Type B pancreatic cell (in vitro differentiated cells): ENCODE measurements at regions not wholly inside any gene's neighbourhood (a gene's known extent, or its start where the extent isn't known, plus 50 kb on each side); places are given as distances from the start of the nearest gene placed in this dataset.

Source experiments
- DNase-seq: peaks from one replicate; pipeline ENCODE4 v3.0.0; 2021; ENCODE audit warnings: mixed read lengths; ENCODE audit not compliant: unreplicated experiment; ENCODE audit errors: extremely low spot score
- H3K27ac Mint-ChIP-seq: 2 replicates; pipeline ENCODE4 v1.8.0; 2021; ENCODE audit warnings: mild to moderate bottlenecking, mixed read lengths
- H3K27me3 Mint-ChIP-seq: 2 replicates; pipeline ENCODE4 v1.8.0; 2021; ENCODE audit warnings: mixed read lengths
- H3K36me3 Mint-ChIP-seq: 2 replicates; pipeline ENCODE4 v1.8.0; 2021; ENCODE audit warnings: mixed read lengths
- H3K4me1 Mint-ChIP-seq: one replicate; pipeline ENCODE4 v1.8.0; 2021; ENCODE audit warnings: mixed read lengths; ENCODE audit not compliant: unreplicated experiment
- H3K4me3 Mint-ChIP-seq: 2 replicates; pipeline ENCODE4 v1.8.0; 2021; ENCODE audit warnings: mild to moderate bottlenecking, mixed read lengths
- H3K9me3 Mint-ChIP-seq: 2 replicates; pipeline ENCODE4 v1.8.0; 2021; ENCODE audit warnings: mixed read lengths
- CTCF ChIP-seq: fragments of 200-600 bp; sonication (generic); conservative IDR thresholded peaks from 2 replicates; pipeline ENCODE4 v1.5.0; 2021; ENCODE audit warnings: antibody characterized with exemption, mild to moderate bottlenecking

DNA sequence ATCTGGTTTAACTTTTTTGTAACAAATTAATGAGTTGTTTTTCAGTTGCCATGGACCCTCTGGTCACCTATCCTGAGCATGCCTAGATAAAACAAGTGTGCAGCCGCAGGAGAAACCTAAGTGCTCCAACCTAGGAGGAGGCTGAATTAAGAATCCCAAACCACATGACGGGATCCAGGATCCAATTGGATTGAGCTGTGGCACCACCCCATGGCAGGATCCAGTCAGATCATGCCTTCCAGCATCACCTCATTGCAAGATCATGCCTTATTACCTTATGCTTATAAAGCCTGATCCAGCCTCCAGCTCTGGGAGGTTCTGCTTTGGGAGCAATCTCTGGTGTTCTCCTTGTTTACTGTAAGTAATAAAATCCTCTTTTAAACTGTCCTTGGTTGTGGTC, 662.0 kb downstream of the TLR4 start:
- Mint-ChIP-seq H3K4me3 (no peak overlapping the region), H3K36me3 (no peaks in the 10 kb centered on the region), H3K27ac (no peak overlapping the region), H3K4me1 (no peaks in the 10 kb centered on the region), H3K27me3 (no peaks in the 10 kb centered on the region), H3K9me3 (no peaks in the 10 kb centered on the region)
- DNase-seq: no peak
- TF ChIP-seq CTCF: no peak

DNA sequence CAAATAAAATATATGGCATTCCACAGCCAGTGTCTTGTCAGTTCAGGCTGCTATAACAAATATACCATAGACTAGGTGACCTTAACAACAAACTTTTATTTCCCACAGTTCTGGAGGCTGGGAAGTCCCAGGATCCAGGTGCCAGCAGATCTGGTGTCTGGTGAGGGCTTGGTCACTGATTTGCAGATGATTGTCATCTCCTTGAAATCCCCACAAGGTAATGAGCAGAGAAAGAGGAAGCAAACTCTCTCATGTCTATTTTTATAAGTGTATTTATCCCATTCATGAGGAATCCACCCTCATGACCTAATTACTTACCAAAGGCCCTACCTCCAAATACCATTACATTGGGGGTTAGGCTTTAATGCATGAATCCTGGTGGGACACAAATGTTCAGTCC, 663.2 kb downstream of the TLR4 start:
- Mint-ChIP-seq H3K4me1 (no peaks in the 10 kb centered on the region), H3K9me3 (no peaks in the 10 kb centered on the region), H3K4me3 (no peak overlapping the region), H3K27me3 (no peaks in the 10 kb centered on the region), H3K27ac (no peak overlapping the region), H3K36me3 (no peaks in the 10 kb centered on the region)
- TF ChIP-seq CTCF: no peak
- no peak for DNase-seq

DNA sequence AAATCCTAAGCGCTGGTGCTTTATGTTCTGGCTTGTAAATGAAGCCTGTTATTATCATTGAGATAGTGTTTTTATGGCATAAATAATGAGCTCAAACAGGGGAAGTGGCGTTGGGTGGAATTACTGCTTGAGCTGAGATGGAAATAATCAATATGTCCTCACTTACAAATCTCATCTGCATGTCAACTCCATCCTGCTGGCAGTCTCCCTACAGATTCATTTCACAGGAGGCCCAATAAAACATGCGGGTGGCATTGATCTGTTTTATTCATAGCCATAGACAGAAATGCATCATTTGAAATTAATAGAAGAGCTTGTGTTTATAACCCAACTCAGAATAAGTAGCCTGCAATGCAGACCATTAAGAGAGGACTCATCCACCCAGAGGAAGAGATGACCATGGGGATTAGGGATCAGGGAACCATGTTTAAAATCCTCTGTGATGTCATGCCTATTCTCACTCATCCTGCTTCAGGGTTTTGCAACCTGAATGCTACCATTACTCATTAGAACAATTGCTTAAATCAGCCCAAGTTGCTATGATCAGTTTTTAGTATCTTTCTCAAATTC, 680.4 kb downstream of the TLR4 start:
- Mint-ChIP-seq H3K36me3 (no peaks in the 10 kb centered on the region), H3K27me3 (no peaks in the 10 kb centered on the region), H3K4me3 (no peak overlapping the region), H3K4me1 (no peaks in the 10 kb centered on the region), H3K27ac (no peak overlapping the region), H3K9me3 (no peaks in the 10 kb centered on the region)
- DNase-seq: no peak
- TF ChIP-seq CTCF: no peak

DNA sequence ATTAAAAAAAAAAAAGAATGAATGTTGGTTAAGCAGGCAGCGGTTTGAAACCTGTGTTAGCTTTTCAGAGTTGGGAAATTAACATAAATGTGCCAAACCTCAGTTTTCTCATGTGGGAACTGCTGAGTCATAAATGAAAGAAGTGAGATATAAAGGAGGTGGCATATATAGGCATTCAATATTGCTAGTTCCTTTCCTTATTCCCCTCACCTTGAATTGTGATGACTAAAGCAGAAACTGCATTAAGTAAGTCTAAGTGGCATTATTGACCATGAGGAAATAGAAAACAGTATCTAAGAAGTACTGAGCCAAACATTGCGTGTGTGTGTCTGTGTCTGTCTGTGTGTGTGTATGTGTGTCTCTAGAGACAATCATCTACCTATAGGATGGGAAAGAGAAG, 691.2 kb downstream of the TLR4 start:
- H3K9me3 Mint-ChIP-seq: no peaks in the 10 kb centered on the region
- H3K36me3 Mint-ChIP-seq: no peaks in the 10 kb centered on the region
- no peak for TF ChIP-seq CTCF
- no peaks in the 10 kb centered on the region for H3K4me1 Mint-ChIP-seq
- DNase-seq: no peak
- H3K4me3 Mint-ChIP-seq: no peak overlapping the region
- H3K27me3 Mint-ChIP-seq: no peaks in the 10 kb centered on the region
- no peak overlapping the region for H3K27ac Mint-ChIP-seq

- no peaks in the 10 kb centered on the region for H3K36me3 Mint-ChIP-seq
- no peaks in the 10 kb centered on the region for H3K4me1 Mint-ChIP-seq
- no peak overlapping the region for H3K4me3 Mint-ChIP-seq
- H3K9me3 Mint-ChIP-seq: no peaks in the 10 kb centered on the region
- H3K27ac Mint-ChIP-seq: no peak overlapping the region
- no peak for DNase-seq
- H3K27me3 Mint-ChIP-seq: no peaks in the 10 kb centered on the region
- no peak for TF ChIP-seq CTCF
Observed at GRCh38 chr9:118401546-118401945, 697.3 kb downstream of the TLR4 start.

- Mint-ChIP-seq H3K9me3 (no peaks in the 10 kb centered on the region), H3K27me3 (no peaks in the 10 kb centered on the region), H3K36me3 (no peaks in the 10 kb centered on the region), H3K4me1 (peaks cover 7% of the 10 kb centered on the region), H3K27ac (no peak overlapping the region), H3K4me3 (no peak overlapping the region)
- no peak for DNase-seq
- TF ChIP-seq CTCF: no peak
Observed at GRCh38 chr9:118414676-118415075, 710.5 kb downstream of the TLR4 start.
